ENCODE measurements at regions not wholly inside any gene's neighbourhood (a gene's known extent, or its start where the extent isn't known, plus 50 kb on each side); places are given as distances from the start of the nearest gene placed in this dataset.

- TF ChIP-seq IRF1 (CRISPR knock-in tag; IDR thresholded peaks at IDR 0.05; ENCODE audit: low read depth) (no peak), NFAT5 (CRISPR knock-in tag; IDR thresholded peaks at IDR 0.05) (no peak), MAZ (IDR thresholded peaks at IDR 0.05; ENCODE audit: borderline replicate concordance, low read depth, low read length) (no peak), MAZ (CRISPR knock-in tag; IDR thresholded peaks at IDR 0.05; ENCODE audit: low read depth) (no peak)
Measured at GRCh38 chr5:145111420-145111819, 723.7 kb downstream of the PRELID2 start.

Data from HepG2 (cell line).